ENCODE measurements at regions not wholly inside any gene's neighbourhood (a gene's known extent, or its start where the extent isn't known, plus 50 kb on each side); places are given as distances from the start of the nearest gene placed in this dataset.

GRCh38 chr2:71971493-71971892 is 176.2 kb downstream of the CYP26B1 start (continued):
- TF ChIP-seq, protein P1, sequence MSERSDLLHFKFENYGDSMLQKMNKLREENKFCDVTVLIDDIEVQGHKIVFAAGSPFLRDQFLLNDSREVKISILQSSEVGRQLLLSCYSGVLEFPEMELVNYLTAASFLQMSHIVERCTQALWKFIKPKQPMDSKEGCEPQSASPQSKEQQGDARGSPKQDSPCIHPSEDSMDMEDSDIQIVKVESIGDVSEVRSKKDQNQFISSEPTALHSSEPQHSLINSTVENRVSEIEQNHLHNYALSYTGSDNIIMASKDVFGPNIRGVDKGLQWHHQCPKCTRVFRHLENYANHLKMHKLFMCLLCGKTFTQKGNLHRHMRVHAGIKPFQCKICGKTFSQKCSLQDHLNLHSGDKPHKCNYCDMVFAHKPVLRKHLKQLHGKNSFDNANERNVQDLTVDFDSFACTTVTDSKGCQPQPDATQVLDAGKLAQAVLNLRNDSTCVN (CRISPR knock-in tag; IDR thresholded peaks at IDR 0.05), result no peak
- peak; percentile 88 for TF ChIP-seq FOSL1 (tag; conservative IDR thresholded peaks at IDR 0.05)
- no peak for TF ChIP-seq RCOR1 (IDR thresholded peaks at IDR 0.05; ENCODE audit: borderline replicate concordance in 1 of 2, low read depth in 2 of 2, low read length in 2 of 2)
- no peak for TF ChIP-seq ID3 (CRISPR knock-in tag; IDR thresholded peaks at IDR 0.05)
- no peak for TF ChIP-seq ID3 (tag; IDR thresholded peaks at IDR 0.05)
- no peak for TF ChIP-seq PTRF (tag; IDR thresholded peaks at IDR 0.05)
- TF ChIP-seq MAFG (tag; conservative IDR thresholded peaks at IDR 0.05), result no peak
- no peak for TF ChIP-seq ZNF76 (CRISPR knock-in tag; IDR thresholded peaks at IDR 0.05; ENCODE audit: borderline replicate concordance)
- TF ChIP-seq RFX1 (IDR thresholded peaks at IDR 0.05), result peak; percentile 82
- TF ChIP-seq, protein P2, sequence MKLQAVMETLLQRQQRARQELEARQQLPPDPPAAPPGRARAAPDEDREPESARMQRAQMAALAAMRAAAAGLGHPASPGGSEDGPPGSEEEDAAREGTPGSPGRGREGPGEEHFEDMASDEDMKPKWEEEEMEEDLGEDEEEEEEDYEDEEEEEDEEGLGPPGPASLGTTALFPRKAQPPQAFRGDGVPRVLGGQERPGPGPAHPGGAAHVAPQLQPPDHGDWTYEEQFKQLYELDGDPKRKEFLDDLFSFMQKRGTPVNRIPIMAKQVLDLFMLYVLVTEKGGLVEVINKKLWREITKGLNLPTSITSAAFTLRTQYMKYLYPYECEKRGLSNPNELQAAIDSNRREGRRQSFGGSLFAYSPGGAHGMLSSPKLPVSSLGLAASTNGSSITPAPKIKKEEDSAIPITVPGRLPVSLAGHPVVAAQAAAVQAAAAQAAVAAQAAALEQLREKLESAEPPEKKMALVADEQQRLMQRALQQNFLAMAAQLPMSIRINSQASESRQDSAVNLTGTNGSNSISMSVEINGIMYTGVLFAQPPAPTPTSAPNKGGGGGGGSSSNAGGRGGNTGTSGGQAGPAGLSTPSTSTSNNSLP (IDR thresholded peaks at IDR 0.05; ENCODE audit: borderline replicate concordance, low read depth, low read length), result no peak
- no peak for TF ChIP-seq SNIP1 (IDR thresholded peaks at IDR 0.05; ENCODE audit: low read depth)
- peak; percentile 81 for TF ChIP-seq JUND (IDR thresholded peaks at IDR 0.05; ENCODE audit: borderline replicate concordance, low read depth, low read length)
- TF ChIP-seq JUND (tag; IDR thresholded peaks at IDR 0.05; ENCODE audit: borderline replicate concordance, low read depth, low read length), result peak; percentile 69; the same call in 1 of the 3 replicates
- TF ChIP-seq BDP1 (IDR thresholded peaks at IDR 0.05; ENCODE audit: insufficient read depth, insufficient read length), result no peak
- no peak for TF ChIP-seq ETS1 (conservative IDR thresholded peaks at IDR 0.05; ENCODE audit: control insufficient read depth, low read depth, low read length)
- no peak for TF ChIP-seq BRD9 (IDR thresholded peaks at IDR 0.05; ENCODE audit: low read depth, partially characterized antibody)
- no peak for TF ChIP-seq HLTF (IDR thresholded peaks at IDR 0.05)
- no peak for TF ChIP-seq ZNF551 (CRISPR knock-in tag; IDR thresholded peaks at IDR 0.05)
- no peak for TF ChIP-seq SMARCA4 (IDR thresholded peaks at IDR 0.05)
- TF ChIP-seq CTBP1 (IDR thresholded peaks at IDR 0.05; ENCODE audit: borderline replicate concordance), result 0 out of 2 replicates have a peak, but pooled peaks have one; percentile 25
- TF ChIP-seq, protein P3, sequence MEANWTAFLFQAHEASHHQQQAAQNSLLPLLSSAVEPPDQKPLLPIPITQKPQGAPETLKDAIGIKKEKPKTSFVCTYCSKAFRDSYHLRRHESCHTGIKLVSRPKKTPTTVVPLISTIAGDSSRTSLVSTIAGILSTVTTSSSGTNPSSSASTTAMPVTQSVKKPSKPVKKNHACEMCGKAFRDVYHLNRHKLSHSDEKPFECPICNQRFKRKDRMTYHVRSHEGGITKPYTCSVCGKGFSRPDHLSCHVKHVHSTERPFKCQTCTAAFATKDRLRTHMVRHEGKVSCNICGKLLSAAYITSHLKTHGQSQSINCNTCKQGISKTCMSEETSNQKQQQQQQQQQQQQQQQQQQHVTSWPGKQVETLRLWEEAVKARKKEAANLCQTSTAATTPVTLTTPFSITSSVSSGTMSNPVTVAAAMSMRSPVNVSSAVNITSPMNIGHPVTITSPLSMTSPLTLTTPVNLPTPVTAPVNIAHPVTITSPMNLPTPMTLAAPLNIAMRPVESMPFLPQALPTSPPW (CRISPR knock-in tag; IDR thresholded peaks at IDR 0.05), result 0 out of 2 replicates have a peak, but pooled peaks have one; percentile 31
- TF ChIP-seq KLF16 (IDR thresholded peaks at IDR 0.05), result no peak

Data from K562 (cell line).